Endothelial cell of umbilical vein (primary cell): ENCODE measurements at regions not wholly inside any gene's neighbourhood (a gene's known extent, or its start where the extent isn't known, plus 50 kb on each side); places are given as distances from the start of the nearest gene placed in this dataset.
A peak's percentile ranks its signal among the peaks of the same experiment; 100 is the strongest.

ENCODE experiments used
- BruUV-seq: library from RNA; stranded (reverse); fragments of 400-500 nt; replicated peaks from 2 replicates; lab custom pipeline; 2021; lab: Mats Ljungman, UMichigan
- CTCF ChIA-PET: fragments of 300-600, 350-600 bp; sonication (Branson Sonifier 250); formaldehyde crosslinking; loops from one replicate; lab custom pipeline; 2021; ENCODE audit warnings: antibody characterized with exemption, inconsistent platforms; lab: Charles Lee
- POLR2A ChIA-PET: fragments of 300-600, 350-600 bp; sonication (Branson Sonifier 250); formaldehyde crosslinking; loops from one replicate; lab custom pipeline; 2021; ENCODE audit warnings: antibody characterized with exemption, inconsistent platforms; lab: Charles Lee
- DNase-seq: peaks from one replicate; pipeline ENCODE4 v3.0.0-alpha.2; 2011; ENCODE audit warnings: low read depth, low spot score
- FAIRE-seq: peaks from 2 replicates; lab custom pipeline; 2011; peaks lifted over from hg19 to GRCh38; lab: Jason Lieb, UNC
- H2AFZ ChIP-seq: 2 replicates; pipeline ENCODE4 v1.6.0; 2012; ENCODE audit warnings: low read depth, low read length, control low read depth, inconsistent platforms
- H3K27ac ChIP-seq: 2 replicates; pipeline ENCODE4 v1.5.1; 2011; ENCODE audit warnings: low read depth, mild to moderate bottlenecking, control low read depth, low read length, moderate library complexity; ENCODE audit not compliant: insufficient read depth
- H3K27me3 ChIP-seq, 2 experiments: 2 replicates each; pipeline versions ENCODE4 v1.6.0 to v1.6.1; 2011; ENCODE audit warnings: low read length in 2 of 2, mixed read lengths in 1 of 2; ENCODE audit not compliant: control insufficient read depth in 2 of 2, insufficient read depth in 2 of 2
- H3K36me3 ChIP-seq, 2 experiments: 2 replicates in 1 of 2; 3 replicates in 1 of 2; pipeline ENCODE4 v1.5.1; 2011; ENCODE audit warnings: low read length in 2 of 2, mild to moderate bottlenecking in 1 of 2, moderate library complexity in 1 of 2; ENCODE audit not compliant: control insufficient read depth in 2 of 2, insufficient read depth in 2 of 2; ENCODE audit errors: extremely low read depth in 1 of 2
- H3K4me1 ChIP-seq: 3 replicates; pipeline ENCODE4 v1.5.1; 2011; ENCODE audit warnings: mild to moderate bottlenecking, low read length; ENCODE audit not compliant: control insufficient read depth, insufficient read depth; ENCODE audit errors: extremely low read depth
- H3K4me2 ChIP-seq: 2 replicates; pipeline ENCODE4 v1.6.1; 2011; ENCODE audit warnings: low read length, control low read depth, mixed read lengths; ENCODE audit not compliant: insufficient read depth
- H3K4me3 ChIP-seq, 3 experiments: fragments of 200-600 bp in 1 of 3; sonication (generic), shearing (Covaris generic) in 1 of 3; replicated peaks in 1 of 3; 2 replicates each; pipeline ENCODE4 v1.5.1; 2011 to 2016; ENCODE audit warnings: control low read depth in 3 of 3, low read length in 3 of 3, mild to moderate bottlenecking in 2 of 3, inconsistent platforms in 1 of 3, low read depth in 1 of 3, moderate library complexity in 1 of 3; ENCODE audit not compliant: insufficient read depth in 1 of 3
- H3K79me2 ChIP-seq: 2 replicates; pipeline ENCODE4 v1.6.0; 2012; ENCODE audit warnings: low read length, inconsistent platforms; ENCODE audit not compliant: control insufficient read depth, insufficient read depth
- H3K9ac ChIP-seq: replicated peaks from 2 replicates; pipeline ENCODE3; 2011; ENCODE audit warnings: low read length, control low read depth; ENCODE audit not compliant: insufficient read depth; ENCODE audit errors: extremely low read depth
- H3K9me1 ChIP-seq: replicated peaks from 3 replicates; pipeline ENCODE4 v1.6.0; 2011; ENCODE audit warnings: mild to moderate bottlenecking, low read length; ENCODE audit not compliant: control insufficient read depth, insufficient read depth; ENCODE audit errors: extremely low read depth
- H3K9me3 ChIP-seq: replicated peaks from 2 replicates; pipeline ENCODE4 v1.5.1; 2012; ENCODE audit warnings: low read length, inconsistent platforms; ENCODE audit not compliant: control insufficient read depth, insufficient read depth
- H4K20me1 ChIP-seq: replicated peaks from 2 replicates; pipeline ENCODE3; 2011; ENCODE audit warnings: mild to moderate bottlenecking, low read length; ENCODE audit not compliant: control insufficient read depth, insufficient read depth; ENCODE audit errors: extremely low read depth
- FOS ChIP-seq: IDR thresholded peaks from 2 replicates; pipeline ENCODE4 v1.6.1; 2011; ENCODE audit warnings: mild to moderate bottlenecking, low read length, moderate library complexity, borderline replicate concordance; ENCODE audit not compliant: insufficient read depth
- GATA2 ChIP-seq: IDR thresholded peaks from 2 replicates; pipeline ENCODE4 v1.7.0; 2011; ENCODE audit warnings: low read depth, mild to moderate bottlenecking, moderate library complexity, mixed read lengths, low read length; ENCODE audit not compliant: insufficient read length, insufficient read depth
- JUN ChIP-seq: IDR thresholded peaks from 2 replicates; pipeline ENCODE4 v1.6.1; 2011; ENCODE audit warnings: borderline replicate concordance, low read depth; ENCODE audit not compliant: insufficient read length, insufficient read depth
- MYC ChIP-seq: IDR thresholded peaks from one replicate; pipeline ENCODE4 v1.6.1; 2011; ENCODE audit warnings: mild to moderate bottlenecking, low read depth, low read length
- POLR2A ChIP-seq: IDR thresholded peaks from 2 replicates; pipeline ENCODE4 v1.6.1; 2012; ENCODE audit warnings: low read depth, mild to moderate bottlenecking, control low read depth, low read length
- dilution Hi-C: fragments of 300-500 bp; cut with MboI; formaldehyde crosslinking; loops from one replicate; pipeline ENCODE4 v1.15.0; 2019; ENCODE audit warnings: low sequenced_read_pairs; ENCODE audit not compliant: extremely low pct_ligation_motif_present
- intact Hi-C: fragments of 100-400 bp; cut with micrococcal nuclease; formaldehyde crosslinking; loops from one replicate; pipeline ENCODE4 v1.10.0; 2022
- TF ChIP-seq, protein P1 (sequence below): IDR thresholded peaks from 2 replicates; pipeline ENCODE4 v1.6.1; 2011; ENCODE audit not compliant: insufficient read depth, insufficient read length
- TF ChIP-seq, protein P2 (sequence below), 2 donors: IDR thresholded peaks; 1 replicate in 1 of 2; 2 replicates in 1 of 2; pipeline ENCODE4 v1.5.1; 2011; ENCODE audit warnings: low read length in 2 of 2, mild to moderate bottlenecking in 2 of 2, moderate library complexity in 2 of 2, control low read depth in 1 of 2, inconsistent platforms in 1 of 2, low read depth in 1 of 2; ENCODE audit not compliant: insufficient read depth in 1 of 2; ENCODE audit errors: extremely low read depth in 1 of 2

DNA sequence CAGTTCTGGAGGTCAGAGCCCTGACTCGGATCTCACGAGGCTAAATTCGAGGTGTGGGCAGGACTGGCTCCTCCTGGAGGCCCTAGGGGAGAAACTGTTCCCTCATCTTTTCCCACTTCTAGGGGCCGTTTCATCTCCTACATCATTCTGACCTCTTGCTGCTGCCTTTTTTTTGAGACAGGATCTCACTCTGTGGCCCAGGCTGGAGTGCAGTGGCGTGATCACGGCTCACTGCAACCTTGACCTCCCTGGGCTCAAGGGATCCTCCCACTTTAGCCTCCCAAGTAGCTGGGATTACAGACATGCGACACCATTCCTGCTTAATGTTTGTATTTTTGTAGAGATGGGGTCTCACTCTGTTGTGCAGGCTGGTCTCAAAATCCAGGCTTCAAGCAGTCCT is 244.1 kb upstream of the GSE1 start:
- Histone ChIP-seq H2AFZ (no peak overlapping the region), H3K27ac (no peak overlapping the region), H3K9me3 (no peaks in the 10 kb centered on the region), H3K9ac (no peak overlapping the region), H3K27me3 (no peaks in the 10 kb centered on the region), H3K4me2 (no peak overlapping the region), H3K9me1 (no peaks in the 10 kb centered on the region), H3K4me1 (peaks cover 3% of the 10 kb centered on the region), H3K4me3 (no peak overlapping the region), H3K79me2 (no peaks in the 10 kb centered on the region), H4K20me1 (no peaks in the 10 kb centered on the region), H3K36me3 (no peaks in the 10 kb centered on the region)
- no peak for DNase-seq
- POLR2A ChIA-PET: no interaction called here
- CTCF ChIA-PET: interaction anchor here (0.8 to 3.3 kb wide), 9 partner anchors 9 to 242 kb away, joined by 3 to 22 read pairs (median 4); no protein-coding TSS in a partner anchor
- FAIRE-seq: no peak
- intact Hi-C loops (no loop called here), dilution Hi-C loops (no loop called here)
- TF ChIP-seq POLR2A (no peak), GATA2 (no peak), MYC (no peak), FOS (no peak)
- TF ChIP-seq, protein P1, sequence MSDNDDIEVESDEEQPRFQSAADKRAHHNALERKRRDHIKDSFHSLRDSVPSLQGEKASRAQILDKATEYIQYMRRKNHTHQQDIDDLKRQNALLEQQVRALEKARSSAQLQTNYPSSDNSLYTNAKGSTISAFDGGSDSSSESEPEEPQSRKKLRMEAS: no peak
- no TSS peak for BruUV-seq

DNA sequence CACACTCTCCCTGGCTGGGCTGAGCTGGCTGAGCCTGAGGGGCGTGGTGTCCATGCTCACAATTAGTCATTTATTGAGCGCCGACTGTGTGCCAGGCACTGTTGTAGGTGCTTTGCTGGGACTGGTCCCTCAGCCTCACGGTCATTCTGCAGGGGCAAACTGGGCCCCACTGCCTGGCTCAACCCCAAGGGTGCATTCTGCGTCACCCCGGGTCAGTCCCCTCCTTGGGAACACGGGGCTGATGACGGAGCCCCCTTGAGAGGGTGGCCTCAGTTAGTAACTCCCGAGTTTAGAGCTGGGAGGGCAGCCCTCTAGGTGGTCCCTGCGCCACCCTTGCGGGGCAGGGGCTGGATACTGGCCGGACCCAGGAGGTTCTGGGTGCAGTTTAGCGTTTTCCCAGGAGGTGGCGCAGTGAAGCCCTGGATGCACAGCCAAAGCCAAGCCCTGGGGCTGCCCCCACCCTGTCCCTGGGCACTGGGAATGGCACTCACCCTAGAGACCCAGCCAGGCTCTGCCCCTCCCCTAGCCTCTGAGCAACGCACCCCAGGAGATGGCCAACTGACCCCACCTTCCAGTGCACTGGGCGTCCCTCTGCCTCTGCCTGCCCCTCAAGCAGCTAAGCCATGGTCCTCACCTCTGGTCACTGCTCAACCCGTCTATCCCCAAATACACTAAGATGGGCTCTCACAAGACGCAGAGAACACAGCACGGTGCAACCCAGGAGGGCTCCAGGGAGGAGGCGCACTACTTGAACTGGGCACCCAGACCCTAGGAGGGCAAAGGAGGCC is 243.2 kb upstream of the GSE1 start:
- TF ChIP-seq, protein P2, sequence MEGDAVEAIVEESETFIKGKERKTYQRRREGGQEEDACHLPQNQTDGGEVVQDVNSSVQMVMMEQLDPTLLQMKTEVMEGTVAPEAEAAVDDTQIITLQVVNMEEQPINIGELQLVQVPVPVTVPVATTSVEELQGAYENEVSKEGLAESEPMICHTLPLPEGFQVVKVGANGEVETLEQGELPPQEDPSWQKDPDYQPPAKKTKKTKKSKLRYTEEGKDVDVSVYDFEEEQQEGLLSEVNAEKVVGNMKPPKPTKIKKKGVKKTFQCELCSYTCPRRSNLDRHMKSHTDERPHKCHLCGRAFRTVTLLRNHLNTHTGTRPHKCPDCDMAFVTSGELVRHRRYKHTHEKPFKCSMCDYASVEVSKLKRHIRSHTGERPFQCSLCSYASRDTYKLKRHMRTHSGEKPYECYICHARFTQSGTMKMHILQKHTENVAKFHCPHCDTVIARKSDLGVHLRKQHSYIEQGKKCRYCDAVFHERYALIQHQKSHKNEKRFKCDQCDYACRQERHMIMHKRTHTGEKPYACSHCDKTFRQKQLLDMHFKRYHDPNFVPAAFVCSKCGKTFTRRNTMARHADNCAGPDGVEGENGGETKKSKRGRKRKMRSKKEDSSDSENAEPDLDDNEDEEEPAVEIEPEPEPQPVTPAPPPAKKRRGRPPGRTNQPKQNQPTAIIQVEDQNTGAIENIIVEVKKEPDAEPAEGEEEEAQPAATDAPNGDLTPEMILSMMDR (IDR thresholded peaks at IDR 0.05; ENCODE audit: extremely low read depth in 1 of 2, insufficient read depth in 1 of 2, low read depth in 1 of 2, low read length in 2 of 2): peak; percentile 75 to 87
- TF ChIP-seq JUN (no peak), GATA2 (no peak)
- POLR2A ChIA-PET: no interaction called here
- dilution Hi-C loops (no loop called here), intact Hi-C loops (loop anchor here (1.0 kb wide), 1 partner anchor 240 kb away; no protein-coding TSS in a partner anchor)
- H3K79me2 ChIP-seq: no peaks in the 10 kb centered on the region
- no peaks in the 10 kb centered on the region for H3K4me1 ChIP-seq
- DNase-seq: no peak
- H3K9ac ChIP-seq: no peak overlapping the region
- no peak overlapping the region for H2AFZ ChIP-seq
- H3K4me2 ChIP-seq: no peak overlapping the region
- H4K20me1 ChIP-seq: no peaks in the 10 kb centered on the region
- no peaks in the 10 kb centered on the region for H3K9me1 ChIP-seq
- H3K9me3 ChIP-seq: no peaks in the 10 kb centered on the region
- no peak overlapping the region for H3K4me3 ChIP-seq
- H3K27ac ChIP-seq: no peak overlapping the region
- FAIRE-seq: peak; percentile 81
- H3K27me3 ChIP-seq: no peaks in the 10 kb centered on the region
- no TSS peak for BruUV-seq
- H3K36me3 ChIP-seq: no peaks in the 10 kb centered on the region
- CTCF ChIA-PET: interaction anchor here (0.8 to 3.3 kb wide), 8 partner anchors 10 to 255 kb away, joined by 3 to 22 read pairs (median 5); no protein-coding TSS in a partner anchor
